NCI-H226 (cell line): ENCODE measurements at regions not wholly inside any gene's neighbourhood (a gene's known extent, or its start where the extent isn't known, plus 50 kb on each side); places are given as distances from the start of the nearest gene placed in this dataset.

Experiments
- DNase-seq: peaks from one replicate; pipeline ENCODE4 v3.0.0-alpha.2; 2015

- no peak for DNase-seq
These were observed 52.2 kb downstream of the FAT3 start for GRCh38 chr11:92276773-92277172.

GRCh38 chr11:92277871-92278270 lies 53.3 kb downstream of the FAT3 start:
- no peak for DNase-seq

DNA sequence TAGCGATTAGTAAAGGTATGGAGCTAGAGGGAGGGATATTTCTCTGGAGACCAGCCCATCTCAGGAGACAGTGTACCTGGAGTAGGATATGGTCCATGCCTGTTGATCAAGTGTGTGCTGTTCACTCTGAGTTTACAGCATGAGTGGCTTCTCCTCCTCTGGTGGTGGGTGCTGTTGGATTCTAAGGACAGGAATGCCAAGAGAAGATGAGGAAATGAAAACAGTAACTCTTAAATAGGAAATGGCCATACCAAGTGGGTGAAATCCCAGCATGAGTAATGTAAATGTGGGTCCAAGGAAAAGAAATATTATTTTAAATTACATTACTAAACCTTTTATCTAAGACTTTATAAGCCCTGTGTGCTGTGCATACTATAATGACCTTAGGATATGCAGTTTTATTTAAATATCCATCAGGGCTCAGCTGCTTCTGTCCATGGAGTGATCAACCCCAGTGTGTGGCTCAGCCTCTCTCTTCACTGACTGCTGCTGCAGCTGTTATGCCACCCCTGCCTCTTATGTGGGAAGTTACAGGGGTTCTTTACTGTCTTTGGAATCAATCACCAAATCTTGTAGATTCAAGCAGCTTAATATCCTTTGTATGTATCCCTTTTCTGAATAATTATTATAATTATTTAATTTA lies 54.3 kb downstream of the FAT3 start:
- DNase-seq, result no peak

- no peak for DNase-seq
These were observed 59.5 kb downstream of the FAT3 start for GRCh38 chr11:92284107-92284506.

- DNase-seq, result no peak
These were observed 59.9 kb downstream of the FAT3 start for GRCh38 chr11:92284558-92284957.

GRCh38 chr11:92285776-92286175 lies 61.2 kb downstream of the FAT3 start:
- no peak for DNase-seq

DNA sequence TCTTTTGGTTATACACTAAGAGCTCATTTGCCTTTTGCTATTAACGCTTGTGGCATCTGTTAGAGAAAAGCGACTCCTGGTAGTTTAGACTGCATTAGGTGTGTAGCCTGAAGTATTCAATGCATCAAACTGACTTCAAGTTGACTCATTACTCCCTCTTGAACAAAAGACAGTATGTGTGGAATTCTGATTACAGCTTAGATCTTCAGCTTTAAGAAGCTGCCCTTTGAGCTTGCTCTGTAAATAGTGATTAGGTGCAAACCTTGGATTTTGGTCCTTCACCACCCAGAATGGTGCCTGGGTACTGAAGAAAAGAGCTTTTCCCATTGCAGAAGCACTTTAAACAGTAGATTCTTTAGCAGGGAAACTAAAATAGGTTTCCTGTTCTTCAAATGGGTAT lies 62.1 kb downstream of the FAT3 start:
- no peak for DNase-seq

- DNase-seq, result peak; percentile 53
These were observed 70.8 kb downstream of the FAT3 start for GRCh38 chr11:92295175-92296137.

- DNase-seq, result peak; percentile 49
These were observed 71.5 kb downstream of the FAT3 start for GRCh38 chr11:92296138-92296515.

GRCh38 chr11:92297567-92298553 lies 73.2 kb downstream of the FAT3 start:
- no peak for DNase-seq

GRCh38 chr11:92300876-92301275 lies 76.3 kb downstream of the FAT3 start:
- no peak for DNase-seq

DNA sequence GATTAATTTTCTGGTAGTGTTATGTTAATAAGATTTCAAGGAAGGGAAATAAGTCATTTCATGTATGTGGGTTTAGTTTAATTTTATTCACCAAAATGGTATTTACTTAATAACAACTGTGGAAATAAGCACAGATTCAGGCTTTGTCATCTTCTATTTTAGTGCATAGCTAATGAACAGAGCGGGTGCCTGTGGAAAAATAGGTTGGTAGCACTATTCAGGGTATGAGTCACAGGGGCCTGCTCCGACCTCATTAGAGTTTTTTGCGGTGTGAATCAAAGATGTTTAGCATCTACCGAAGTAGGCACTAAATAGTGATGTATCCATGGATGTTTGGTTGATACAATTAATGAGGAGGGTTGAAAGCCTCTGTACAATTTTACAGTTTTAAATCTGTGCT lies 78.2 kb downstream of the FAT3 start:
- DNase-seq, result no peak

DNA sequence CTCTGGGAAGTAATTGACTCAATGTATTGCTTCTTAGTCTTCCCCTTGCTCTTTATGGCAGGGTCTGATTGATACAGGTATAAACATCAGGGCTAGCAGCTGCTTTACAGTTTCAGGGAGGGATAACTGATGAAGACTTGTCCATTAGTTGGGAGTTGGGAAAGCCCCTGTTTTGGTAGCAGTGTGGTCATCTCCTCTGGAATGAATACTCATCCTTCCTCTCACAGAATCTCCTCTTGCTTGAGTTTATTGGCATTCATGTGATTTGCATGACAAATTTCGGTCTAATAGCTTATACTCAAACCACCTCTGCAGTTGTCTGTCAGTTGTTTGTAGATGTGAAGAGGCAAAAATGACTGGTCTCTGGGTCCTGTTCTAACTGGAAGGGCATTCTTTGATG lies 79.7 kb downstream of the FAT3 start:
- no peak for DNase-seq

GRCh38 chr11:92306966-92307510 lies 82.4 kb downstream of the FAT3 start:
- peak; percentile 34 for DNase-seq

GRCh38 chr11:92308366-92308765 lies 83.7 kb downstream of the FAT3 start:
- no peak for DNase-seq

DNA sequence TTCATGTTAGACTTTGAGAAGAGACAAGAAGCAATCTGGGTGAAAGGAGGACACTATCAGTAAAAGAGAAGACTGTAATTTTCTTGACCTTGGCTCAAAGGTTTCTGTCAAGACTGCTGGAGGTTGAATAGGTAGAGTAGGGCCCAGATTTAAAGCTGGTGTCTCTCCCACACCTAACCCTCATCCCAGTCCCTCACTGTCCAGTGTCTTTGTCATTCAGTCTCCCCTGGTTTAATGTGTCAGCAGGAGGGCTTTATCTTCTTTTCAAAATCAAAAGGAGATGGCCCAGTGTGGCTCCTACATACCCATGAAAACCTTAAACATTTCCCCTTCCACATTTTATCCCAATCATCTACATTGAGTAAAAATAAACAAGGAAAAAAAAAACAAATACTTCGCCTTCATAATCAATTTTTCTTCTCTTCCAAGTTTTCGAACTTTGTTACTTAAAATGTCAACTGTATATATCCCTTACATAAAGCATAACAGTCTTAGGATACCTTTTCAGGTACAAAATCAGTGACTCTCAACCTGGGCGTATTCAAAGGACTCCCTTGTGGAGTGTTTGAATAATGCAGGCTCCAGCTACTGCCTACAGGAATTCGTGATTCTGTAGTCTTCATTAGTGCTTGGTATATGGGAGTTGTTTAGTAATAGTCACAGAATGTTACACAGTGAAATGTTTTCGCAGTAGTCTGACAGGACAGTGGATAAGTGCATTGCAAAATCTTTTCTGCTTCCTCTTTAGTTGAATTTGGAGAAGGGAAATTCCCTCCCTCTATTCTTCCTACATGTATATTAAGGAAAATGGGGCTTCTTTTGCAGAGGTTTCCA lies 87.2 kb downstream of the FAT3 start:
- DNase-seq, result peak; percentile 25

DNA sequence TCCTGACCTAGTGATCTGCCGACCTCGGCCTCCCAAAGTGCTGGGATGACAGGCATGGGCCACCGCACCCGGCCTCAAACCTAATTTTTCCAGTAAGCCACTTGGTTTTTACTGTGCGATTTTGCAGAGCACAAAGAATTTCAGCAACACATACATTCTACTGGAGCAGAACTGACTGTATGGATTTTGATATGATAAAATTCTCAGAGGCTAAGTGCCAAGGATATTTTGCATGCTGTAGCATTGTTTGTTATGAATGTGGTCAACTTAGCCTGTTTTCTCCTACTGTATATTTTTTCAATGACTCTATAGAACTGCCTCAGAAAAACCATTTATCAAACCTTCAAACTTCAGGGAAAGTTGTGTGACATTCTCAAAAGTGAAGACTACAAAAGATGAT lies 89.2 kb downstream of the FAT3 start:
- DNase-seq, result no peak

GRCh38 chr11:92314499-92314898 lies 89.9 kb downstream of the FAT3 start:
- no peak for DNase-seq

DNA sequence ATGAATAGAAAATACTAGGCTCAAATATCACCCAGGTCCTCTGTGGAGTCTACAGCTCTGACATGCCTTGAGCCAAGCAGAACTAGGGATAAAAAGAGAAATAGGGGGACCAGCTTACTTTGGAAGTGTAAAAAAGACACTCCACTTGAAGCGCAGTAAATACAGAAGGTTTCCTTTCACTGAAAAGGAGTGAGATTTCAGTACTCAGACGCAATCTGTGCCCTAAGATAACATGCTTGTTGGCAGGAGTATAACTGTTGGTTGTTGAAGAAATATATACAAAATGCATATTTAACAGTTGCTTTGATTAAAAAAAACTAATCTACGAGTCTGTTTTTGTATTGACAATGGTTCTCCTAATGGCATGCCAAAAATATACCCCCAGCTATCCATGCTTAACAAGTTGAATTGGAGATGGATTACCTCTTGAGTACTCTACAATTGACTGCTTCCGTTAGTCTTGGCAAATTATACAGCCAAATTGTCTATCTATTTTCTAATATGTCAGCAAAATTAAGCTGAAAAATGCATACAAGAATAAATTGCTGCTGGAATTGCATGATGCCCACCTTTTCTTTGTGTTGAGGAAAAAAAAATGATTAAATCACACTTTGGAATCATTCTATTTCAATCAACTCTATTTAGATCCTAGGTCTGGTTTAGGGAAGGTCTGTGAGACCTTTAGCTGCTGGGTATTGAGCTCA lies 91.6 kb downstream of the FAT3 start:
- no peak for DNase-seq

- no peak for DNase-seq
These were observed 92.6 kb downstream of the FAT3 start for GRCh38 chr11:92317222-92317621.

GRCh38 chr11:92317721-92318120 lies 93.1 kb downstream of the FAT3 start:
- no peak for DNase-seq
